GM12874 (cell line): ENCODE measurements at regions not wholly inside any gene's neighbourhood (a gene's known extent, or its start where the extent isn't known, plus 50 kb on each side); places are given as distances from the start of the nearest gene placed in this dataset.

Source experiments
- CTCF ChIP-seq: IDR thresholded peaks from 2 replicates; pipeline ENCODE4 v1.5.1; 2011; ENCODE audit warnings: low read depth, mild to moderate bottlenecking, control low read depth, low read length, moderate library complexity; ENCODE audit not compliant: insufficient read depth

- TF ChIP-seq CTCF: no peak
Measured at GRCh38 chr12:111010916-111011657, 90.7 kb upstream of the MYL2 start.

DNA sequence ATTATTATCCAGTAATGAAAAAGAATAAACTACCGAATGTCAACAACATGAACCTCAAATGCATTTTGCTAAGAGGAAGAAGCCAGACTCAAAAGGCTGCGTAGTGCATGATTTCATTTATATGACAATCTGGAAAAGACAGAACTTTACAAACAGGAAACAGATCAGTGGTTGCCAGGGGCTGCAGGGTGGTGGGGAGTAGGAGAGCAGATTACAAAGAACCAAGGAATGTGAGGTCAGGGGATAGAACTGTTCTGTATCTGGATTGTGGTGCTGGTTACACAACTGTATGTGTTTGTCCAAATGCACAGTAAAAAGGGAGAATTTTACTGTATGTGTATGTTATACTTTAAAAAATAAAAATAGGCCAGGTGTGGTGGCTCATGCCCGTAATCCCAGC is 89.7 kb upstream of the MYL2 start:
- no peak for TF ChIP-seq CTCF

DNA sequence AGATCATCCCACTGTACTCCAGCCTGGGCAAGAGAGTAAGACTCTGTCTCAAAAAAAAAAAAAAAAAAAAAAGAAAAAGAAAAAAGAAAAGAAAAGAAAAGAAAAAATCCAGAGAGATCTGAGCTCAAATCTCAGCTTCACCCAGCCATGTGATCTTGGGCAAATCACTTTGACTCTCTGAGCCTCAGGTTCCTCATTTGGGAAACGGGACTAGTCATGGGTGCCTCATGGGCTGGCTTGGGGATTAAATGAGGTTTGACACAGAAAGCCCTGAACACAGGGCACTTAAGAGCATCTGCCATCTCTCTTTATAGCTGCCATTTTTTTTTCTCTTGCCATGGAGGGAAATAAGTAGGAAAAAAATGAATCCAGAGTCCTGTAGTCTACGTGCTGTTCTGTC is 86.2 kb upstream of the MYL2 start:
- no peak for TF ChIP-seq CTCF

DNA sequence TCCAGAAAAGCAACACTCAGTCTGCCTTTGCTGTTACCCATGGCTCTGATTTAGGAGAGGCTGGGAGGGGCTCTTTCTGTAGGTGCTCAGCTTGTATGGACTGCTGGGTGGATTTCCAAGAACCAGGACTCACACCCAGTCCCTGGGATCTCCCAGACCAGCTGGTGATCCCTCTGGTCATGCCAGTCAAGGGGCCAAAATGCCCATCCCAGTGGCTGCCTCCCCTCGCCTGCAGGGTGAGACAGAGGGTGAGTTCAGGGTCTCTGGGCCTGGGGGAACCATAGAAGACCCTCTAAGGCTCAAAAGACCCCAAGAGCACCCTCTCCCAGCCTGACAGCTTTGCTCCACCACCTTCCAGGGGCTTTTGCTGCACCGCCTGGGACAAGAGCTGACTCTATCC is 78.6 kb upstream of the MYL2 start:
- TF ChIP-seq CTCF: no peak

DNA sequence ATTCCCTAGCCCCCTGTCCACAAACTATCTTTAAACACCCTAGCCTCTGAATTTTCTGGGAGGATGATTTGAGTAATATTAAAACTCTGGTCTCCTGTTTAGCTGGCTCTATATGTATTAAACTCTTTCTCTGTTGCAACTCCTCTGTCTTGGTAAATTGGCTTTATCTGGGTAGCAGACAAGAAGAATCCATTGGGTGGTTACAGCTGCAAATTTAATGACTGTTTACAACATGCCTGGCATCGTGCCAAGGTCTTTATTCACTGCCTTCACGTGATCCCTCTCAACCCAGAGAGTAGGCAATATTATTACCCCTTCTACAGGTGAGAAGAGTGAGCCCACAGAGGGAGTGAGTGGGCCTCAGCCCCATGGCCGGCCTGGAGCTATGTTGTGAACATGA is 77.8 kb upstream of the MYL2 start:
- no peak for TF ChIP-seq CTCF

GRCh38 chr12:110996415-110996814 is 76.0 kb upstream of the MYL2 start:
- no peak for TF ChIP-seq CTCF

- no peak for TF ChIP-seq CTCF
Measured at GRCh38 chr12:110995615-110996014, 75.2 kb upstream of the MYL2 start.
